GM18858 (cell line): ENCODE measurements at regions not wholly inside any gene's neighbourhood (a gene's known extent, or its start where the extent isn't known, plus 50 kb on each side); places are given as distances from the start of the nearest gene placed in this dataset.
"Not testable (repeated sequence)": the region's sequence is repeated elsewhere in the genome, so short reads cannot be mapped to it uniquely, and the experiment has no call there.

Source experiments
- ATAC-seq: cut with Tn5 transposase; IDR thresholded peaks from one replicate; pipeline ENCODE4 v1.9.1; 2021; ENCODE audit not compliant: unreplicated experiment

DNA sequence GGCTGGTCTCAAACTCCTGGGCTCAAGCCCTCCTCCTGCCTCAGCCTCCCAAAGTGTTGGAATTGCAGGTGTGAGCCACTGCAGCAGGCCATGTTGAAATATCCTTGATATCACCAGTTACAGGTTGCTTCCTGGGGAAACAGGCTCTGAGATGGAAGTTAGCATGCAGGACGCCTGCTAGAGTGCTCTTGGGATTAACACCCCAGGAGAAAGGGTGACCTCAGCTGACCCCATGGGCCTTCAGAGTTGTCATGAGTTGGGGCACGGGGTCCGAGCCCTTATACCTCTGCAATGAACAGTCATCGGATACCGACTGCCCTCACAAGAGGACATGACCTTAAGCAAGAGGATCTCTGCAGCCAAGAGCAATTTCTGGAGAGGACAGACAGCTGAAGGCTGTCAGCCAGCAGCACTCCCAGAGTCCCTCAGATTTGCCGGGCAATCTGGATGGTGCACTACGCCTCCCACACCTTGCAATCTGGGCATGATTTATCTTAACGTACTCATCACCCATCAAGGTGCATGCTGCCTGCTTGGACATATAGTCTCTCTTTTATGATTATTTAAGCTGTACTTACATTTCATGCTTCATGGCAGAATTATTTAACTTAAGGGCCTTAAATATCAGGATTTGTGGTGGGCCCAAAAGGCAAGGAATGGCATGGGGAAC lies 134.6 kb downstream of the ADSS2 start:
- ATAC-seq = no peak

DNA sequence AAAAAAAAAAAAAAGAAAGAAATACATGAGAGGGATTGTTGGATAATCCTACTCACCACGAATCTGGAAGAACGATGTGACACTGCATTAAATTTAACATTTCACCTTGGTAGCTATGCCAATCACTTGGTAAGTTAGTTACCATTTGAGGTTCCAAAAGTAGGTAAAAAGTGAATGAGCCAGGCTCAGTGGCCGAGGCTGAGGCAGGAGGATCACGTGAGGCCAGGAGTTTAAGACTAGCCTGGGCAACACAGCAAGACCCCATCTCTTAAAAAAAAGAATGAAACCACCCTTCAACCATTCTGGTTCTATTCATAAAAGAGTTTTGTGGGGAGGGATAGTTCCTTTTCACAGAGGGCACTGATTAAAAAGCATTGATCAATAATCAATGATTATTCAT lies 133.6 kb downstream of the ADSS2 start:
- ATAC-seq = no peak

DNA sequence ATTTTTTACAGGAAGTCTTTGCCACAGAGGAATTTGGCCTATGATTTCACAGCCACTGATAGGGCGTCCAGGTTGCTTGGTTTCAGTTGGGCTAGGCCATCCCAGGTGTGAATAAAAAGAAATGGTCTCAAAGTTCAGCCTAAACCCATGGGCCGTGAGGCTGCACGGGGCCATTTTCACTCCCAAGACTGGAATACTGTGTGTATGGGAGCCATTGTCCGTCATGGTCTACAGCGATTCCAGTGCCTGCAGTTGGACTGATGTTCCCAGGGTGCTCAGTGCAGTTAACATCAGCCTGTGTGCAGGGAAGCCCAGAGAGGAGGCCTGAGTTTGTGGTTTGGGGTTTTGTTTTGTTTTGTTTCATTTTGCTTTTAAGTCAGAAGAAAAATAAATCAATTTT lies 133.2 kb downstream of the ADSS2 start:
- no peak for ATAC-seq

DNA sequence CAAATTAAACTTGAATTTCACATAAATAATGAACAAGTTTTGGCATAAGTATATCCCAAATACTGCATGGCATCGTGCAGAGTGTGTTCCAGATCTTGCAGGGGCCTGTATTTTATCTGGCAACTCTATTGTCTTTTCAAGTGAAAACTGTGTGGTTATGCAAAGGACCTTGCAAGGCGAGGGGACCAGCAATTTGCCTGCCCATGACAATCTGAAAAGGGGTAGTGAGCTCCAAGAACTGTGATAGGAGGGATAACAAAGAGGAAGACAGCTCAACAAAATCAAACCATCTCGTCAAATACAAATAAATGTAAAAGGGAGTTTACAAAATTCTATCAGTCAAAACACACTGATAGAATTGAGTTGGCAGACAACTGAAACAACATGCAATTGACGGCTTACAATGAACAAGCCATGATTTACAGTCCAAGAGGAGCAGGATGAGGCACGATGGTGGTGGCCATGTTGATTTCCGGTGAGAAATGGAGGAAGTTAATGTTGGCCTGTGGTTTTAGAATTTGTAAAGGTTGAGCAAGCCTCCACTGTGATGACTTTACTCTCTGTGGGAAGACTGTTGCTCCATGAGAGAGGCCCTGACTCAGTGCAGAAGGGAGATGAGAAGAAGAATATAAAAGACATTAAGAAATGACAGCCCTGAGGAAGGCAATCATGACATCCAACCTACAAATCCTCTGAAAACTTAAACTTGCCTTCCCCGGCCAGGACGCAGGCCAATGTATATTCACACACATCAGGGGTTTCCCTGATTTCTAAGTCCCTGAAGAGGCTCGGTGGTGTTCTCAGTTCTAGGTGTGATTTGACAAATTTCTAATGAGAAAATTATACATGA lies 132.2 kb downstream of the ADSS2 start:
- ATAC-seq = peak; percentile 61

DNA sequence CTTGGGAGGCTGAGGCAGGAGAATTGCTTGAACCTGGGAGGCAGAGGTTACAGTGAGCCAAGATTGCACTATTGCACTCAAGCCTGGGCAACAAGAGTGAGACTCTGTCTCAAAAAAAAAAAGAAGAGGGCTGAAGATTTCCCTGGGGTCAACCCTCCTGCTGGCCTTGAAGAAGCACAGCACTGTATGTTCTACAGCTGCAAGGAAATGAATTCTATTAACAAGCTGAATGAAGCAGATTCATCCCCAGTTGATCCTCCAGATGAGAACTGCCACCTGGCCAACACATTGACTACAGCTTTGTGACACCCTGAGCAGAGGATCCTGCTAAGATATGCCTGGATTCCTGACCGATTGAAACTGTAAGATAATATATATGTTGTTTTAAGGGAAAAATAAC lies 129.5 kb downstream of the ADSS2 start:
- no peak for ATAC-seq

DNA sequence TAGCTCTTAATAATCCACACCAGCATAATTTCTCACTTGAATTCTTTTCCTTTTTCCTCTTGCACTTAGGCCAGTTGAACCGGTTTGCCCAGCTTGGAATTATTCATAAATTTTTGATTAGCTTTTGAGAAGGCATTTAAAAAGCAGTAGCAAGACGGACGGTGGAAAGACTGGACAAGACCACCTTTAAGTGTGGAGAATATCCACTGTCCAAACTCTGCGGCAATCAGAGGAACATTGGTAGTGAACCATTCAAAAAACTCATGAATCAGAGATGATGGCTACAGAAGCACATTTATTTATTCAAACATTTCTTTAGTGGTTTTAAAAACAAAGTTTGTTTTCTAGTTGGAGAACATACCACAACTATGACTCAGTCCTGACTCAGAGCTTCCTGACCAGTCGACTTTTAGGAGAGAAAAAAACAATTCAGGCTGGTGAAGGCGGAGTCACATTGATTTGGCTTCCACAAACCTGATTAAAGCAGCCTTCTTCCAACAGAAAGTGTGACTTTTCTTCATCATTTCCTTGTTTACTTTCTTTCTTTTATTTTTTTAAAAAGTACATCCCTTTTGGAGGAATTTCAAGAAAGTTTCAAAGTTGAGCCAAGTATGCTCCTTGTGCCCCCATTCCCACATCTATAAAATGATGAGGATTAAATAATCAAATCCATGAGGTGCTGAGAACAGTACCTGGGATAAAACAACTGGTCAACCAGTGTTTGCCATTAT lies 128.8 kb downstream of the ADSS2 start:
- no peak for ATAC-seq

DNA sequence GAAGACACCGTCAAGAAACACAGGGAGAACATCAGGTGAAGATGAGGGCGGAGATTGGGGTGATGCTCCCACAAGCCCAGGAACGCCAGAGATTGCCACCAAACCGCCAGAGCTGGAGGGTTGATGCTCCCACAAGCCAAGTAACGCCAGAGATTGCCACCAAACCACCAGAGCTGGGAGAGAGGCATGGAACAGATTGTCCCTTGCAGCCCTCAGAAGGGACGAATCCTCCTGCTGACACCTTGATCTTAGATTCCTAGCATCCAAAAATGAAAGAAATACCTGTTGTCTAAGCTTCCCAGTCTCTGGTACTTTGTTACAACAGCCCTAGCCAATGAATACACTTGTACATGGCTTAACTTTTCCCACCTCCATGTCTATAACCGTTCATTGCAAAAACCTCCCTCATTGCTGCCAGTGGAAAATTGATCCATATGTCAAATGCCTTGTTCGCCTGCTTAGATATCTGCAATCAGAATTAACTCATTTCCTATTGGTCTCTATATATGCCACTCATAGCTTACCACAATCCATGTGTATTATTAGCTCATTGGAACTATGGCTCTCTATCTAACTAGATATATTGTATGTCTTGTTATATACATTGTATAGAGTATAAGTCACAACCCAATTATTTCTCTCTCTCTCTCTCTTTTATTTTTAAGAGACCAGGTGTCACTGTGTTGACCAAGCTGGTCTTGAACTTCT lies 127.4 kb downstream of the ADSS2 start:
- no peak for ATAC-seq

DNA sequence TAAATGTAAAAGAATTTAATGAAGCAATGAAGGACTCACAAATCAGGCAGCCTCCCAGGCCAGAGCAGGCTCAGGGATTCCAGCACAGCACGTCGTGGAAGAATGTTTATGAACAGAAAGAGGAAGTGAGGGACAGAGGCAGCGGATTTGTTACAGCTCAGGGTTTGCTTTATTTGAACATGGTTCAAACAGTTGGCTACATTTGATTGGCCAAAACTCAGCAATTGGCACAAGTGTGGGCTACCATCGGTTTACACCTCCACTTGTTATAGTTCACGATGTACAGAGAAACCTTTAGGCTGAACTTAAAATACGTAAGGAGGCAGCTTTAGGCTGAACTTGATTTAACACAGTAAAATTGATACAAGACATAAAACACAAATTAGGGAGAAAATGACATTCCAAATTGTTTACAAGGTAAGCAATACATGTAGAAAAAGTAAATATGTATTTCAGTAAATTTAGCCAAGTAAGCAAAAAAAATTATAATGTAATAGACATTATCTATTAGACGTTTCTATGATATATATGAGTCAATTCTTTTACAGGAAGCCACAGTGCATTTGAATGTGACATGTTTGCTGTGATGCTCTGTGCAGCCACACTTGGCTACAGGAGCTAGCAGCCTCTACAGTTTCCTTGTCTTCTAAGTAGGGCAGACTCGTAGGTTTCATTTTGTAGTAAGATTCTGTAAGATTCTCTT lies 126.5 kb downstream of the ADSS2 start:
- ATAC-seq = peak; percentile 81

DNA sequence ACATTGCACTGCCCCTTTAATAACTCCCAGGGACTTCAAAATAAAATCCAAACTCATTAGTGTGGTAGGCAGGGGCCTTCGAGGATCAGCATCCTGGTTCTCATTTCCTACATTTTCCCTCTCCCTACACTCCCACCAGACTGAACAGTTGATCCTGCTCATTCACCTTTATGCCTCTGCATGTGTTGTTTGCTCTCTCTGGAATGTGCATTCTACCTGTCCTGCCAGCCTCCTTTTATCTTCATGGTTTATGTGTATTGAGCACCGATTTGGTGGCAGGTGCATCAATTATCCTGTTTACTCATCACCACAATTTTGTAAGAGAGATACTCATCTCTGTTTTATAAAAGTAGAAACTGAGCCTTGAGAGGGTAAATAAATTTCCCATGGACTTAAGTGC lies 125.0 kb downstream of the ADSS2 start:
- ATAC-seq = no peak

DNA sequence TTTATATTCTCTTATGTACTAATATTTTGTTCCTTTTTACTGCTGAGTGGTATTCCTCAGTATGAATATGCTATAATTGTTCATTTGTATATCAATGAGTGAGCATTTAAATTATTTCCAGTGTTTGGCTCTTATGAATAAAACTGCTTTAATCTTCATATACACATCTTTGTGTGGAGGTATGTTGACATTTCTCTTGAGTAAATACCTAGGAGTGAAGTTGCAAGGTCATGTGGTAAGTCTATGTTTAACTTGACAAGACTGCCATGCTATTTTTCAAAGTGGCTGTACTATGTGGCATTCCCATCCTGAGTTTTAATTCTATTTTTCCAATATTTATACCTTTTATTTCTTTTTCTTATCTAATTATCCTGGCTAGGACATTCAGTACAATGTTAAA lies 124.2 kb downstream of the ADSS2 start:
- no peak for ATAC-seq

DNA sequence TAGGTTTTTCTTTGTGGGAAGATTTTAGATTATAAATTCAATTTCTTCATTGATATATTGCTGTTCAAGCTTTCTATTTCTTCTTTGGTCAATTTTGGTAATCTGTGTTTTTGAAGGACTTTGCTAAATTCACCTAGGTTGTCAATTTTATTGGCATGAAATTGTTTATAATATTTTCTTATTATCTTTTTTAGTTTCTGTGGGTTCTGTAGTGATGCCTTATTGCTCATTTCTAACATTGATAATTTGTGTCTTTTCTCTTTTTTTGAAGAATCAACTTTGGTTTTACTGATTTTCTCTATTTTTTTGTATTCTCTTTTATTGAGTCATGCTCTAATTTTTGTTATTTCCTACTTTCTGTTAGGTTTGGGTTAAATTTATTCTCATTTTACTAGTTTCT lies 123.2 kb downstream of the ADSS2 start:
- ATAC-seq = no peak

DNA sequence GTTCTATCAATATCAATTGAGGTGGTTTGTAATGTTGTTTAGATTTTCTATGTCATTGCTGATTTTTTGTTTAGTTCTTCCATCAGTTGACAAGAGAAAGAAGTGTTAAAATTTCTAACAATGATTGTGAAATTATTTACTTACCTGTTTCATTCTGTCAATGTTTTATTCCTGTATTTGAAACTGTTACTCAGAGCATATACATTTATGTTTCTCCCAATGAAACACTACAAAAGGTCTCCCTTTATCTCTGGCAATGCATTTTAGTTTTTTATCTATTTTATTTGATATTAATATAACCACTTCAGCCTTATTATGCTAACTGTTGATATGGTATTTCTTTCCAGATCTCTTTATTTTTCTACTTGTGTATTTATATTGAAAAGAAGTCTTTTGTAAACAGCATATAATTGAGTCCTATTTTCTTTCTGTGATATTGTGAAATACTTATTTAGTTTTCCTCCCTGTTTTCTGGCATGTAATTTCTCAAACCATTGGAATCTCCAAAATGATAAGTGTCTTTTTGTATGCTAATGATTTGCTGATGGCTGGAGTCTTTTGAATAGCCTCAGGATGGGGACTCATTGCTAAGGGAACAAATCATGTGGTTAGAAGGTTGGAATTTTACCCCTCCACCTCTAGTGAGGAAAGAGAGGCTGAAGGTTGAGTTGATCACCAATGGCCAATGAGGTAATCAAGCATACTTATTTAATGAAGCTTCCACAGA lies 122.0 kb downstream of the ADSS2 start:
- ATAC-seq = no peak

DNA sequence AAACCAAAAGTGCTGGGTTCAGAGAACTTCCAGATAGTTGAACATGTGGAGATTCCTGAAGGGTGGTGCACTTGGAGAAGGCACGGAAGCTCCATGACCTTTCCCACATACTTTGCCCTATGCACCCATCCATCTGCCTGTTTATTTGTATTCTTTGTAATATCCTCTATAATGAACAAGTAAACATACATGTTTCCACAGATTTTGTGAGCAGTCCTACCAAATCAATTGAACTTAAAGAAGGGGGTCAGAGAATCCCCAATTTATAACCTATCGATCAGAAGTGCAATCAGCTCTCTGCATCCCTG lies 121.4 kb downstream of the ADSS2 start:
- ATAC-seq = no peak

DNA sequence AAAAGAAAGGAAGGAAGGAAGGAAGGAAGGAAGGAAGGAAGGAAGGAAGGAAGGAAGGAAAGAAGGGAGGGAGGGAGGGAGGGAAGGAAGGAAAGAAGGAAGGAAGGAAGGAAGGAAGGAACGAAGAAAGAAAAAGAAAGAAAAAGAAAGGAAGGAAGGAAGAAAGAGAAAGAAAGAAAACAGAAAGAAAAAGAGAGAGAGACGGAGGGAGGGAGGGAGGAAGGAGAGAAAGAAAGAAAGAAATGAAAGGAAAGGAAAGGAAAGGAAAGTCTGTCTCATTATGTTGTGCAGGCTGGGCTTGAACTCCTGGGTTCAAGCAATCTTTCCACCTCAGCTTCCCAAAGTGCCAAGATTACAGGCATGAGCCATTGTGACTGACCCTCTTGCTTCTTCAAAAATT lies 118.9 kb downstream of the ADSS2 start:
- ATAC-seq = not testable (repeated sequence)

DNA sequence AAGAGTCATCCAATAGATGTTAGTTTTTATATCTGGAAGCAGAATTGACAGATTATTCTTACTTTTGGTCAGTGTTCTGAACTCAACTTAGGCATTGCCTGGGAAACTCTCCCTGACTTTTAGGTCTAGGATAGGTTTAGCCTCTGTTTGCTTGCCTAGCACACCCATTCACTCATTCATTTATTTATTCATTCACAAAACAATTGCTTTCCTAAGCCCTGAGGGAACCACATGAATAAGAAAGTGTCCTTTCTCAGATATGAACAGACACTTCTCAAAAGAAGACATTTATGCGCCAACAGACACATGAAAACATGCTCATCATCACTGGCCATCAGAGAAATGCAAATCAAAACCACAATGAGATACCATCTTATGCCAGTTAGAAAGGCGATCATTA lies 117.4 kb downstream of the ADSS2 start:
- not testable (repeated sequence) for ATAC-seq

DNA sequence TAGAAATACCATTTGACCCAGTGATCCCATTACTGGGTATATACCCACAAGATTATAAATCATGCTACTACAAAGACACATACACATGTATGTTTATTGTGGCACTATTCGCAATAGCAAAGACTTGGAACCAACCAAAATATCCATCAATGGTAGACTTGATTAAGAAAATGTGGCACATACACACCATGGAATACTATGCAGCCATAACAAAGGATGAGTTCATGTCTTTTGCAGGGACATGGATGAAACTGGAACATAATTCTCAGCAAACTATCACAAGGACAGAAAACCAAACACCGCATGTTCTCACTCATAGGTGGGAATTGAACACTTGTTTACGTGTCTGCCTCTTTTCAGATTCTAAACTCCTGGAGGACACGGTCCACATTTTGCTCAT lies 116.9 kb downstream of the ADSS2 start:
- ATAC-seq = not testable (repeated sequence)

DNA sequence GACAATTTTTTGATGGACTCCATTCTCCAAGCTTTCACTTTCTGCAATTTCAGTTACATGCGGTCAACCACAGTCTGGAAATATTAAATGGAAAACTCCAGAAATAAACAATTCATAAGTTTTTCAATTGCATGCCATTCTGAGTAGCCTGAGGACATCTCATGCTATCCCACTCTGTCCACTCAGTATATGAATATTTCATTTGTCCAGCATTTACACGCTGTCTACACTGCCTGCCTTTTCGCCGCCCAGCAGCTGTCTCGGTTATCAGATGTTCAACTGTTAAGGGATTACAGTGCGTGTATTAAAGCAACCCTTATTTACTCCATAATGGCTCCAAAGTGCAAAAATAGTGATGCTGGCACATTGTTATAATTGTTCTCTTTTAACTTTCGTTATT lies 116.3 kb downstream of the ADSS2 start:
- ATAC-seq = no peak

DNA sequence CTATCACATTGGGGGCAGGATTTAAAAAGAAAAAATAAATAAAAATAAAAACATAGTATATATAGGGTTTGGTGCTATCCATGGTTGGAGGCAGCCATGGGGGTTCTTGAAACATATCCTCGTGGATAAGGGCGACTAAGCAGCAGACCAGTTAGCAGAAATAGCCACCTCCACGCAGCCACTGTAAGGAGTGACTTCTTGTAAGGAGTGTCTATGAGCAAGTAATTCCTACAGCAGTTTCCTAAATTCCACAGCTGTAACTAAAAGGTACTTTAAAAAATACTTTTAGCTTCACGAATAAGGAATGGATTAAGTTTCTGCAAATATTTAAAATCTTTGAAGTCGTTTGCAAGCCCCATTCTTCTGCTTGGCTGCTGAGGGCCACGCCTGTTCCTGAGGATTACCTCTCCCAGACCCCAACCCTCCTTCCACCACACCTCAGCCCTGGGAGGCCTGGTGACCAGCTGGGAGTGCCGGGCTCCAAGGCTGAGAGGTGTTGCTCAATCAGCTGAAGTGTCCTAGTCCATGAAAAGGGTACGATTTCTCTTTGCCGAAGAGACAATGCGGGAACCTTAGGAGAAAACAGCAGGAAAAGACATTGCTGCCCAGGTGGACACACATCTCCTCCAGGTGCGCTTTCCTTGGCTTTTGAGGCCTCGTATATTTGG lies 115.3 kb downstream of the ADSS2 start:
- ATAC-seq = no peak

DNA sequence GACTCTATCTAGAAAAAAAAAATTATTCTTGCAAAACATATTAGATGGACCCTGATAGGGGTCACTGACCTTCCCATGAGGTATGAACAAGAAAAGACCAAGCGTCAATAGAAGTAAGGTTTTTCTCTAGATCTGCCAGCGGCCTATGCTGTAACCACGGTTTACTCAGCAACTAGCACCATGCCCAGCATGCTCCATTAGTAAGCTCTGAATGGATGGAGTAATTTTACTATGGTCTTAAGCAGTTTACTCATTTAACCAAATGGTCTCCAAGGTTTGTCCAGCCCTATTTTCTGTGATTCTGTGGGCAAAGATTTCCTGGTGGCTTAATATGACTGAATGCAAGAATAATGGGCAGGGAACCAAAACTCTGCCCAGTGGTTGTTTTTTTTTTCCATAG lies 113.9 kb downstream of the ADSS2 start:
- ATAC-seq = no peak
